ENCODE measurements at regions not wholly inside any gene's neighbourhood (a gene's known extent, or its start where the extent isn't known, plus 50 kb on each side); places are given as distances from the start of the nearest gene placed in this dataset.

- TF ChIP-seq ZNF462 (CRISPR knock-in tag; IDR thresholded peaks at IDR 0.05), result no peak
- TF ChIP-seq STAT1 (IDR thresholded peaks at IDR 0.05; ENCODE audit: unreplicated experiment), result no peak
- no peak for TF ChIP-seq EZH2phosphoT487 (IDR thresholded peaks at IDR 0.05; ENCODE audit: unreplicated experiment)
These were observed 430.2 kb downstream of the USP25 start (continued) for GRCh38 chr21:16159971-16160350.

GRCh38 chr21:16162953-16163352, 433.2 kb downstream of the USP25 start:
- H3K27ac Mint-ChIP-seq, result 0 out of 2 replicates have a peak overlapping the region, but pooled peaks have one; percentile 51

More at GRCh38 chr21:16162953-16163352, 433.2 kb downstream of the USP25 start:
- H3K27me3 ChIP-seq (ENCODE audit: insufficient read depth), result no peaks in the 10 kb centered on the region
- H3K79me2 ChIP-seq (replicated peaks; ENCODE audit: insufficient read depth), result no peaks in the 10 kb centered on the region
- TF ChIP-seq ETS1 (IDR thresholded peaks at IDR 0.05) (no peak), EZH2phosphoT487 (IDR thresholded peaks at IDR 0.05; ENCODE audit: unreplicated experiment) (no peak), POLR2AphosphoS5 (IDR thresholded peaks at IDR 0.05; ENCODE audit: low read depth) (no peak), CREB1 (CRISPR knock-in tag; IDR thresholded peaks at IDR 0.05; ENCODE audit: low read depth) (no peak), JUNB (IDR thresholded peaks at IDR 0.05; ENCODE audit: unreplicated experiment) (no peak), ZNF114 (CRISPR knock-in tag; IDR thresholded peaks at IDR 0.05) (no peak)
- no peaks in the 10 kb centered on the region for H3K36me3 ChIP-seq (ENCODE audit: insufficient read depth)
- no peaks in the 10 kb centered on the region for H3K4me1 ChIP-seq (ENCODE audit: insufficient read depth)
- no peaks in the 10 kb centered on the region for H4K20me1 ChIP-seq (replicated peaks; ENCODE audit: insufficient read depth)
- Mint-ChIP-seq H3K4me3 (no peak overlapping the region), H3K4me1 (peaks cover 7% of the 10 kb centered on the region; the same call in 2 of the 3 replicates), H3K27me3 (ENCODE audit: insufficient read depth, low read depth, poor library complexity) (peaks cover 2% of the 10 kb centered on the region), H3K36me3 (ENCODE audit: low read depth) (no peaks in the 10 kb centered on the region), H3K9me3 (no peaks in the 10 kb centered on the region; the same call in 2 of the 3 replicates)
- 0 out of 2 replicates have a peak overlapping the region, but pooled peaks have one; percentile 1 for H2AFZ ChIP-seq
- no peak overlapping the region for H3K27ac ChIP-seq (ENCODE audit: low read depth)
- no peaks in the 10 kb centered on the region for H3K9me2 ChIP-seq (ENCODE audit: insufficient read depth)
- H3F3A ChIP-seq (replicated peaks; ENCODE audit: low read depth), result no peaks in the 10 kb centered on the region
- no peak overlapping the region for H3K4me2 ChIP-seq
- H3K4me3 ChIP-seq, result no peak overlapping the region
- DNase-seq (ENCODE audit: low spot score) (no peak), ATAC-seq (no peak)

Measured in GM23338 (cell line).